DMS79 (cell line): ENCODE measurements at regions not wholly inside any gene's neighbourhood (a gene's known extent, or its start where the extent isn't known, plus 50 kb on each side); places are given as distances from the start of the nearest gene placed in this dataset.

Source experiments
- DNase-seq: peaks from one replicate; lab custom pipeline; 2025; lab: John Stamatoyannopoulos, UW

- no peak for DNase-seq
Measured at GRCh38 chr15:79185199-79185598, 94.6 kb upstream of the RASGRF1 start.

DNA sequence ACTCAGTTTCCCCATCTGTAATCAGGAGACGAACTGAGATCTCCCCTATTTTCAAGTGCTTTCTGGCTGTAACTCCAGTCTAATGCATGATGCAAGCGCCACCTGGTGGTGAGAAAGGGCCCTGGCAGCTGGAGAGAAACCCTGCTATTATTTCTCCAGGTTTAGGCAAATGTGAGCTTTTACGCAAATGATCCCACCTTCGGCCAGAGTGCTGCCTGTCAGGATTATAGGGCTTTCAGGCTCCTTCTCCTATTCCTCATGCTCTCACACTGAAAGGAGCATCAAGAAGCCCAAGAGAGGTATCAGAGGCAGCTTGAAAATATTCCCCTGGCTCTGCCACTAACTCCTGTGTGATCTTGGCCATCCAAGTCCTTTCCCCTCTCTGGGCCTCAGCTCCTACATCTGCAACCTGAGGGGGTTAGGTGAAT lies 93.9 kb upstream of the RASGRF1 start:
- peak; percentile 2 for DNase-seq

DNA sequence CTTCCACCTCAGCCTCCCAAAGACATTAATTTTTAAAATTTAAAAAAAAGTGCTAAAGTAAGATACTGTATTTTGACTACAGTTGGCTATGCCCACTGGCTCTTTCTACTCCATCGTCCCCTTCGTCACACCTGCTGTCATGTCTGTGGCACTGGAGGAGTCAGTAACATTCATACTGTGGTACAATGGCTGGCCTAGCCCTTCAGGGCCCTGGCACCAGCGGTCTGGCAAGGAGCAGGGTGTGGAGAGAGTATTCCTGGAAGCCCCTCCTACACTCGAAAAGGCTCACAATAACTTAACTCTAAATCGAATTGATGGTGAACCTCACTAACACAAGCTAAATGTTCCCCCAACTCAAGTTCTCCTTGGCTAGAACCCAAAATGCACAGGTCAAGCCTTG lies 89.7 kb upstream of the RASGRF1 start:
- no peak for DNase-seq

DNA sequence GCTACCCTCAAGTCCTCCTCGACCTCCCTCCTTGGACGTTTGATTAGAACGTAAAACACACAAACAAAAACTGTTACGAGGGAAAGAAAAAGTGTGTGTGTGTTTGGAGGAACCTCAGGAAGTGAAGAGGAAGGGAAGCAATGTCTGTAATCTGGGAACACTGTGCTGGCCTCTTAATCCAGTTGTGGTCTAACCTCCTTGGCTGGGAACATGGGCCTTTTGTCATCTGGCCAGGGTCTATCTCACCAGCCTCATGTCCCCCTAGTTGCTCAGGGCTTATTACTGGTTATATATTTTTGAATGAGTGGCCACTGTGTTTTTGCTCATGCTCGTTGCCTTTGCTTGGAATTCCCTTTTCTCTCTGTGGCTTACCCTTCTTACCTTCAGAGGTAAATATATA lies 89.0 kb upstream of the RASGRF1 start:
- no peak for DNase-seq

GRCh38 chr15:79179108-79179561 lies 88.6 kb upstream of the RASGRF1 start:
- no peak for DNase-seq

DNA sequence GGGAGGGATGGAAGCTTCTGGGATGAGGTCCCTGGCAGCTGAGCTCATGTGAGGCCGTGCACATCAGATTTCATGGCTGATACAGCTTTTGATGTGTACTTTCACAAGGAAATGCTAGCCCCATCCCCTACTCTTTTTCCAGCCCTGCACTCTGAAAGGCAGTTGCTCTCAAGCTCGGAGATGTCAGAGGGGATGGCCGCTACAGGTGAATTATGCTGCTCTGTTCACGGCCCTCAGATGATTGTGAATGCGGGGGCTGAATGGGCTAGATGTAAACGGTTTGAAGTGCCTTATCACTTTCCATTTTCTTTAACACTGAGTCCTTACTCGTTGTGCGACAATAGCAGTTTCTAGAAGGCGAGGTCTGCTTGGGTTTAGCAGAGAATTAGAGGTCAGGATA lies 88.0 kb upstream of the RASGRF1 start:
- DNase-seq = no peak

DNA sequence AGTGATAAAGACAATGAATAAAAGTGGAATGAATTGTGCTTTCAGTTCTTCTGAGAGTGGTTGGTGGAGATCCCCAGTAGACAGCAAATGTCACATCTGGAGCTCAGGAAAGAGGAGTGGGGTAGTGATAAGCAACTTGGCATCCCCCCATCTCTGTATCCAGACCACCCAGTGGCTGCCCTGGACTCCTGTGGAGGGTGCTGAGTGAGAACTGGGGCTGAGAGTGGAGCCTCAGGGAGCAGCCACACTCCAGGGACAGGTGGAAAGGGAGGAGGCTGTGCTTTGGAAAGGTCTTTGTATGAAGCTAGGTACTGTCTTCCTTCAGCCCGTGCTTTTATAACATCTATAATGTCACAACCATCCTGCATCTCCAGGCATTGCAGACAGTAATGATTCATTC lies 85.6 kb upstream of the RASGRF1 start:
- no peak for DNase-seq

DNA sequence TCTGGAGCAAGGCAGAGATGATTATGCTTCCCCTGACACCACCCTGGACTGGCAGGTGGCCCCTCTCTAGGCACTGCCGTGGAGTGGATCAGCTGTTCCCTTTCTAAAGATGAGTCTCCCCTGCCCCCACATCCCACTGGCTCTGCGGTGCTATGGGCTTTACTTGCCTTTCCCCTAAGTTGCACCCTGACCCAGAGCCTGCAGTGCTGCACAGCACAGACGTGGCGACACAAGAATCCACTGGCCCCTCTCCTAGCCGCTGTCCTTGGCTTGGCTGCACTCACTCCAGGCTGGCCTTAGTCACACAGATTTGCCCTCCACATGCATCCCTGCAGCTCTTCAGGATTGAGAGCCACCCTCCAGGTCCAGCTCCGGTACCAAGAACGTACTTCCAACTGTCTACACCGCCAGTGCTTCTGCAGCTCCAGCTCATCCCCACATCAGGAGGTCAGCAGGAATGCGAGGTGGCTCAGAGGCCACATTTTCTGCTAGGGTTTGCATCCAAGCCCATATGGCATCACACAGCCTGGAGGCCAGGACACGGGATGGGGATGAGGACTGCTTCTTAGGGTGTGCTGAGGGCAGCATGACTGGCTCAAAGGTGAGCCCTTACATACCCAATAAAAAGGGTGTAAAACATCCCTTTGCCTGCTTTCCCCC lies 82.4 kb upstream of the RASGRF1 start:
- DNase-seq = no peak

- no peak for DNase-seq
Measured at GRCh38 chr15:79172032-79172481, 81.5 kb upstream of the RASGRF1 start.

DNA sequence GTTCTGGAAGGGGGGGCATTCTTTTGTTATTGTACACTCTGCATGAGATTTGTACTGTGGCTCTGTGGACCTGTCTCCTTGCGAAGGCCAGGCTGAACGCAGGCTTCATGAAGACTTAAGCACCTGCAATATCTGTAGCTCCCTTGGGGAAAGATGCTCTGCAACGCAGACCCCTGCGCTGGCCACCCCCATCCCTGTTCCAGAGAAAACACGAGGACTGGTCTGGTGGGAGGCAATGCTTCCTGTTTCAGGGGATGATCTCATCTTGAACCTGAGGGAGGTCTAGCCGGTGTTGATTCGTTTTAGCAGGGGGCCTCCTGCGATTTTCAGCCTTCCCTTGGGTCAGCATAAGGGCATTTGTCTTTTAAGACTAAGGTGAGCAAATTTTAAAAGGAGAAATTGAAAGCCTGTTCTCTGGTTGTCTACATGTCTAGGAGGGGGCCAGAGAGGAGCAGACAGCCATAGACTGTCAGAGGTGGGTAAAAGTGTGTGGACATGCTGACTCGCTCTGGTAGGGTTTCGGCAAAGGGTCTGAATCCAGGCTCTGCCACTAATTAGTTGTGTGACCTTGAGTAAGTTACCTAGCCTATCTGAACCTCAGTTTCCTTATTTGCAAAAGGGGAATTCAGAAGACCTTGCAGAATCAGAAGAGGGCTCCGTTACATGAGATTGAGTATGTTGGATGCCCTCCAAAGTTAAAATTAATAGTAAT lies 80.9 kb upstream of the RASGRF1 start:
- DNase-seq = no peak

DNA sequence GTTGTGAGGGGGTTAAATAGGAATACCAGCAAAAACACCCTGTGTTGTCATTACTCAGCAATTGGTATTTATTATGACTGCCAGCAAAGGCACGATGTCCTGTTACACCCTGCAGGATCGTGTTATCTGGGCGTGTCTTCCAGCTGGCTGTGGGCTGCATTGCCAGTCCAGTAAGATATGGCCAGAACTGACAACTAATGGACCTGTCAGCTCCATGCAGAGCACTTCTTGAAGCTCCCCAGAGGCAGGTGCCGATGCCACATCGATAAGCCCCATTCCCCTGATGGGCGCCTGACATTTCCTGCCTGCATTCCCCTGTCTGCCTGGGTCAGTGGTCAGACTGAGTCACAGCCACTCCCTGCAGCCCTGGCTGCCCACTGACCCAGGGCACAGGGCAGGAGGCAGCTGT lies 79.7 kb upstream of the RASGRF1 start:
- no peak for DNase-seq

DNA sequence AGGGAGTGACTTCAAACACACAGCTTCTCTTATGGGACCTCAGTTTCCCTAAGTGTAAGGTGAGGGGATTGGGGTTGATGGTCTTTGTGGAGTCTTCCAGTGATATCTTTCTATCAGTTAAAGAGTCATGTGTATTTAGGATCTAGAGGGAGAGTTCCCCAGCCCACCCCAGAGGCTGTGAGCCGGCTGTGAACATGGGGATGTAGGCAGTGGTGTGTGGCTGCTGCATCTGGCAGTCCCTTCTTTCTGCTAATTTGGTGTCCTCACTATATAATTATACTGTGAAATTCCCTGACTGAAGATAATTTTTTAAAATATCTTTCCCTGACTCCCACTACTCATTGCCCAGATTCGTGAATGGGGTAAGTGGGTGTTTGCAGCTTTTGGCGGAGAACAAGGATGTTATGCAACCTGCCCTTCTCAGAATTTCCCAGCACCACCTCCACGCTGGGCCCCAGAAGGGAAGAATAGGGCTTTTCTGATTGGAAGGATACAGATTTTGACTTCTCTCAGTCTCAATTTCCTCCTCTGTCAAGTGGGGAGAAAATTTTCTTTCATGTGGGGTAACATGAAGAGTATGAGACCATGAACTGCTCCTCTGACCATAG lies 79.0 kb upstream of the RASGRF1 start:
- no peak for DNase-seq

GRCh38 chr15:79168922-79169456 lies 78.4 kb upstream of the RASGRF1 start:
- no peak for DNase-seq

DNA sequence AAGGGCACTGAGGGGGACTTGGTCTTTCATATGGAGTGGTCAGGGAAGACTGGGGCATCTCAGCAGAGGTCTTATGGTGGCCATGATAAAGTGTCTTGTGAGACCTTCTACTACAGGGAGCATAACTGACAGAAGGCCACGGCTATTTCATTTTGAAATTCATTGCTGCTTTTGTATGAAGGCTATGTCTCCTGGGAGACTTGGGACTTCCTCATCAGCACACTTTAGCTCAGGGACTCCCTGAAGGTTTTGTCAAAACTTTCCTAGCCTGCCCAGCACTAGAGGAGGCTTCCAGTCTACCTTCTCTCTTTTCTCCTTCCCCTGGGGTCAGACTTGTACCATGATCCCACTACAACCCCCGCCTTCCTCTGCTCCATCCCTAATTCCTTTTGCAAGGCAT lies 77.2 kb upstream of the RASGRF1 start:
- DNase-seq = no peak

DNA sequence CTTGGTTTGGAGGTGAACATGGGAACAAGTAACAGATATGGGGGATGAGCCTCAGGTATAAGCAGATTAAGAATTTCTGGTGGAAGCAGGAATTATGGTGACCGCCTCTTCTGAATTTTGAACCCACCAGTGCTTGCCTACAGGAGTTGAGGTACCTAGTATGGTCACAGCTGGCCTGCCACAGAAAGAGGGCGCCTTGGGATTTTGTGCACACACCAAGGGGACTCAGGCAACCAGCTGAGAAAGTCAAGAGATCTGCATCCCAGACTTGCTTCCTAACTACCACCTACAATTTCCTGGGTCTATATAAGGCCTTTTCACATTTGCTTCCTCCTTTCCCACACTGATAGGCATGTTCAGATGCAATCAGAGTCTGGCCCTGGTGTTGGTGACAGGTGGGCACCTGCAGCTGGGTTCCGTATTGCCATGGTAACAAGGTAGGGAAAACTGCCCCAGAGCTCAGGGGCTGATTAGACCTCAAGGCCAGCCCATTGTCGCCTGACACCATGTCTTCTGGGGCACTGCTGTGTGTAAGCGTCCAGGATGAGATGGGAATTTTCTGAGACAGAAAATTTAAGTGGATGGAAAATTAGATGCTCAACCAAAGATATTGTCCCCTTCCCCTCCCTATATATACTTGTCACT lies 75.9 kb upstream of the RASGRF1 start:
- DNase-seq = no peak

DNA sequence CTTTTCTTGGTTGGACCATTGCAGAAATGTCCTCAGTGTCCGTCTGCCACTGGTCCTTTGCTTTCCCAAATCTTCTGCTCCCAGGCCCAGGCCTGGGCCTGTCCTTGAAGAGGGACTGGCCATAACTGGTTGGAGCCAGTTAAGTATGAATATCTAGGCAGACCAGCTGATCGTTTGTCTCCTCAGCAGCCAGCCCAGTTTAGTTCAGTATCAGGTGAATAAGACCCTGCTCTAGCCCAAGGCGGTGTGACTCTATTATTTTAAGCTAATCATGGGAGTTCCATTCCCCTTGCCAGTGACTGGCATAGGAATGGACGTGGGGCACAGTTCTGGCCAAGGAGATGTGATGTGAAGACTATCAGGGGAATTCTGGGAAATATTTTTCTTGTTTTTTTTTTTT lies 73.9 kb upstream of the RASGRF1 start:
- DNase-seq = no peak

GRCh38 chr15:79164043-79164442 lies 73.5 kb upstream of the RASGRF1 start:
- DNase-seq = no peak

DNA sequence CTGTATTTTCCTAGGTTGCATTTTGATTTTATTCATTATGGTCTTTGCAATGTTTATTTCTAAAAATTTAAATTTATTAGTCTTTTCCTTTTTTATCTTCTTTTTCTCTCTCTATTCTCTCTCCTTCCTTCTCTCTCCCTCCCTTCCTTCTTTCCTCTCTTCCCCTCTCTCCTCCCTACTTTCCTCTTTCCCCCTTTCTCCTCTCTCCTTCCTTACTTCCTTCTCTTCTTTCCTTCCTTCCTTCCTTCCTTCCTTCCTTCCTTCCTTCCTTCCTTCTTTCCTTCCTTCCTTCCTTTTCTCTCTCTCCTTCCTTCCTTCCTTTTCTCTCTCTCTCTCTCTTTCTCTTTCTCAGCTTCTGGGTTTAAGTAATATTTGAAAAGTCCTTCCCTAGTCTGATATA lies 72.8 kb upstream of the RASGRF1 start:
- DNase-seq = no peak

DNA sequence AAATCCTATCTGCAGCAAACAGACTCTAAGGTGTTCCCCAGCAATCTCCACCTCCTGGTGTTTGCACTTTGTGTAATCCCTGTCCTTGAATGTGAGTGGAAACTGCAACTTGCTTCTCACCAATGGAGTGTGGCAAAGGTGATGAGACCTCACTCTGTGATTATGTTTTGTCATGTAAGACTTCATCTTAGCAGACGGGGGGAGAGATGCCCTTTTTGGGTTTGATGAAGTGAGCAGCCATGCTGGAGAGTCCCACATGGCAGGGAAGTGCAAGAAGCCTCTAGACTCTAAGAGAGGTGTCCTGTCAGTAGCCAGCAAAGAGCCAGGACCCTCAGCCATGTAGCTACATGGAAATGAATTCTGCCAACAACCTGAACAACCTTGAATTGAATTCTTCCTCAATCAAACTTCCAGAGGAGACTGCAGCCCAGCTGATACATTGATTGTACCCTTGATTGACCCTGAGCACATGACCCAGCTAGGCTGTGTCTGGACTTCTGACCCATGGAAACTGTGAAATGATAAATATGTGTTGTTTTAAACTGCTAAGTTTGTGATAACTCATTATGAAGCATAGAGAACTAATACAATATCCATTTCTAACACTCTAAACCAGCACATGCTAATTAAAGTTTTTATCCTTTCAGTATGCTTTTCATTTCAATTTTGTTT lies 71.4 kb upstream of the RASGRF1 start:
- no peak for DNase-seq

DNA sequence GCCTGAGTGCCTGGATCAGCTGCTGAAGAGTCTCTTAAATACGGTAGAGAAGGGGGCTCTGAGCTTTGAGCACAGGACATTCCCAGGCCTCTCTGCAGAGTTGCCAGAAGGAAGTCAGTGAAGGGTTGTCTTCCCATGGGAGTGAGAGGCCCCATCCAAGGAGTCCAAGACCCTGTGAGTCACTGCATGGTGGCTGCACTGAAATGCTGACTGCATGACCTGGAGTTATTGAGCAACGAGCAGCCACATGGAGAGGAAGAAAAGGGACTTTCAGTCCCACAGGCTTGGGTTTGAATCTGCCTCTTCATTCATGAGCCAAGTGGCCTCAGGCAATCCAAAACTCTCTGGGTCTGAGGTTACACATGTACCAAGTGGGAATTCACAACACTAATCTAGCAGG lies 69.6 kb upstream of the RASGRF1 start:
- no peak for DNase-seq

- DNase-seq = no peak
Measured at GRCh38 chr15:79157631-79158592, 67.3 kb upstream of the RASGRF1 start.
